Body of pancreas (tissue), 4 donors: ENCODE measurements at regions not wholly inside any gene's neighbourhood (a gene's known extent, or its start where the extent isn't known, plus 50 kb on each side); places are given as distances from the start of the nearest gene placed in this dataset.

Source experiments
- POLR2A ChIP-seq, 3 donors: fragments of 450-650 bp; IDR thresholded peaks; one replicate each; pipeline ENCODE4 v1.6.1; 2016; ENCODE audit warnings: antibody characterized with exemption in 3 of 3, mild to moderate bottlenecking in 2 of 3
- TF ChIP-seq, protein P1 (sequence below), 7 experiments: fragments of 450-650 bp in 4 of 7; fragments of 200-600 bp in 3 of 7; sonication (generic) in 3 of 7; IDR thresholded peaks; one replicate each; pipeline ENCODE4 v1.5.1; 2016 to 2019; ENCODE audit warnings: antibody characterized with exemption in 7 of 7

DNA sequence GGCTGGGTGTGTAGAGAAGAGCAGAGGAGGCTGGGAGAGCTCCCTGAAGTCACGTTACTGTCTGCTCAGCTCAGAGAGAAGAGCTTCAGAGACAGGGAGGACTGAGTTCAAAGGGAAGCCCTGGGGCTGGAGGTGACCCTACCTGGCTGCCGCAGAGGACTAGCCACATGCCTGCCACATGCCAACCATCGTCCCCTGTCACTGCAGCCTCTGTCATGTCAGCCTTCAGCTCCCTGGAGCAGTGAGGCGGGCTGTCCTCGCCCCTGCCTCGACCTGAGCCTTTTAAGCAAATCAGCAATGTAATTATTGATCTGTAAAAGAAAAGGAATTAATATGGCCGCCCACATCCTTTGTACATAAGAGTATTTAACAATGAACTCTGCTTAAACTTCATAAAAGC is 89.3 kb upstream of the RET start:
- no peak for TF ChIP-seq POLR2A (IDR thresholded peaks at IDR 0.05)
- TF ChIP-seq, protein P1, sequence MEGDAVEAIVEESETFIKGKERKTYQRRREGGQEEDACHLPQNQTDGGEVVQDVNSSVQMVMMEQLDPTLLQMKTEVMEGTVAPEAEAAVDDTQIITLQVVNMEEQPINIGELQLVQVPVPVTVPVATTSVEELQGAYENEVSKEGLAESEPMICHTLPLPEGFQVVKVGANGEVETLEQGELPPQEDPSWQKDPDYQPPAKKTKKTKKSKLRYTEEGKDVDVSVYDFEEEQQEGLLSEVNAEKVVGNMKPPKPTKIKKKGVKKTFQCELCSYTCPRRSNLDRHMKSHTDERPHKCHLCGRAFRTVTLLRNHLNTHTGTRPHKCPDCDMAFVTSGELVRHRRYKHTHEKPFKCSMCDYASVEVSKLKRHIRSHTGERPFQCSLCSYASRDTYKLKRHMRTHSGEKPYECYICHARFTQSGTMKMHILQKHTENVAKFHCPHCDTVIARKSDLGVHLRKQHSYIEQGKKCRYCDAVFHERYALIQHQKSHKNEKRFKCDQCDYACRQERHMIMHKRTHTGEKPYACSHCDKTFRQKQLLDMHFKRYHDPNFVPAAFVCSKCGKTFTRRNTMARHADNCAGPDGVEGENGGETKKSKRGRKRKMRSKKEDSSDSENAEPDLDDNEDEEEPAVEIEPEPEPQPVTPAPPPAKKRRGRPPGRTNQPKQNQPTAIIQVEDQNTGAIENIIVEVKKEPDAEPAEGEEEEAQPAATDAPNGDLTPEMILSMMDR (IDR thresholded peaks at IDR 0.05): no peak
